H9 (cell line): ENCODE measurements at regions not wholly inside any gene's neighbourhood (a gene's known extent, or its start where the extent isn't known, plus 50 kb on each side); places are given as distances from the start of the nearest gene placed in this dataset.

Experiments
- DNase-seq: peaks from one replicate; pipeline ENCODE4 v3.0.0-alpha.2; 2017
- H2AFZ ChIP-seq: one replicate; pipeline ENCODE4 v1.6.1; 2013; ENCODE audit warnings: mild to moderate bottlenecking, low read length, control low read depth, moderate library complexity
- H2AK5ac ChIP-seq: 2 replicates; pipeline ENCODE4 v1.6.1; 2013; ENCODE audit warnings: low read length, control low read depth, mixed read lengths; ENCODE audit not compliant: insufficient read length
- H2BK120ac ChIP-seq: one replicate; pipeline ENCODE4 v1.6.1; 2013; ENCODE audit warnings: low read depth, mild to moderate bottlenecking, low read length, control low read depth, inconsistent platforms; ENCODE audit not compliant: poor library complexity, severe bottlenecking
- H2BK12ac ChIP-seq: 2 replicates; pipeline ENCODE4 v1.6.1; 2013; ENCODE audit warnings: low read length, control low read depth, mixed read lengths, low read depth; ENCODE audit not compliant: insufficient read length
- H2BK15ac ChIP-seq: 2 replicates; pipeline ENCODE4 v1.6.1; 2013; ENCODE audit warnings: low read depth, low read length, control low read depth
- H2BK20ac ChIP-seq: one replicate; pipeline ENCODE4 v1.6.1; 2013; ENCODE audit warnings: low read depth, mild to moderate bottlenecking, low read length, control low read depth, inconsistent platforms; ENCODE audit not compliant: poor library complexity, severe bottlenecking
- H2BK5ac ChIP-seq: 2 replicates; pipeline ENCODE4 v1.6.1; 2013; ENCODE audit warnings: low read length, control low read depth, mixed read lengths; ENCODE audit not compliant: insufficient read length
- H3K14ac ChIP-seq: 2 replicates; pipeline ENCODE4 v1.6.1; 2013; ENCODE audit warnings: low read length, control low read depth; ENCODE audit not compliant: insufficient read depth
- H3K18ac ChIP-seq: 2 replicates; pipeline ENCODE4 v1.6.1; 2013; ENCODE audit warnings: low read depth, mild to moderate bottlenecking, mixed read lengths, low read length, control low read depth; ENCODE audit not compliant: insufficient read length
- H3K23ac ChIP-seq: 2 replicates; pipeline ENCODE4 v1.6.1; 2013; ENCODE audit warnings: low read length, control low read depth, mixed read lengths, low read depth; ENCODE audit not compliant: insufficient read length
- H3K23me2 ChIP-seq: 2 replicates; pipeline ENCODE4 v1.6.1; 2013; ENCODE audit warnings: low read depth, mild to moderate bottlenecking, mixed read lengths, low read length, control low read depth; ENCODE audit not compliant: insufficient read length, poor library complexity, severe bottlenecking
- H3K27ac ChIP-seq: 2 replicates; pipeline ENCODE4 v1.5.1; 2013; ENCODE audit warnings: low read length, control low read depth, mixed read lengths, low read depth; ENCODE audit not compliant: insufficient read length
- H3K27me3 ChIP-seq: 2 replicates; pipeline ENCODE4 v1.6.1; 2013; ENCODE audit warnings: low read length, control low read depth, inconsistent platforms; ENCODE audit not compliant: insufficient read depth
- H3K4ac ChIP-seq: 2 replicates; pipeline ENCODE4 v1.6.1; 2013; ENCODE audit warnings: low read depth, mild to moderate bottlenecking, control low read depth, inconsistent platforms, low read length, moderate library complexity
- H3K4me1 ChIP-seq: 2 replicates; pipeline ENCODE4 v1.6.1; 2013; ENCODE audit warnings: low read length, control low read depth, inconsistent platforms; ENCODE audit not compliant: insufficient read depth
- H3K4me2 ChIP-seq: 2 replicates; pipeline ENCODE4 v1.6.1; 2013; ENCODE audit warnings: low read length, control low read depth, mixed read lengths; ENCODE audit not compliant: insufficient read length, insufficient read depth
- H3K56ac ChIP-seq: 2 replicates; pipeline ENCODE4 v1.6.1; 2013; ENCODE audit warnings: low read depth, mild to moderate bottlenecking, mixed read lengths, low read length, control low read depth; ENCODE audit not compliant: insufficient read length
- H3K79me1 ChIP-seq: 2 replicates; pipeline ENCODE4 v1.6.1; 2013; ENCODE audit warnings: low read depth, mild to moderate bottlenecking, moderate library complexity, low read length, control low read depth, inconsistent platforms; ENCODE audit not compliant: insufficient read depth, poor library complexity, severe bottlenecking
- H3K79me2 ChIP-seq: 2 replicates; pipeline ENCODE4 v1.6.1; 2013; ENCODE audit warnings: low read length, control low read depth, inconsistent platforms; ENCODE audit not compliant: insufficient read depth
- H3K9ac ChIP-seq: 2 replicates; pipeline ENCODE4 v1.6.1; 2013; ENCODE audit warnings: low read length, control low read depth, mixed read lengths; ENCODE audit not compliant: insufficient read length; ENCODE audit errors: extremely low read depth
- H3K9me3 ChIP-seq: one replicate; pipeline ENCODE4 v1.6.1; 2013; ENCODE audit warnings: low read depth, low read length, inconsistent platforms; ENCODE audit not compliant: control insufficient read depth
- H3T11ph ChIP-seq: one replicate; pipeline ENCODE4 v1.6.1; 2013; ENCODE audit warnings: mild to moderate bottlenecking, low read length, control low read depth, inconsistent platforms
- H4K20me1 ChIP-seq: one replicate; pipeline ENCODE4 v1.6.1; 2013; ENCODE audit not compliant: control insufficient read depth, insufficient read length, insufficient read depth
- H4K5ac ChIP-seq: 2 replicates; pipeline ENCODE4 v1.6.1; 2013; ENCODE audit warnings: low read depth, mild to moderate bottlenecking, mixed read lengths, low read length, control low read depth; ENCODE audit not compliant: insufficient read length
- H4K8ac ChIP-seq: replicated peaks from 2 replicates; pipeline ENCODE4 v1.6.1; 2013; ENCODE audit warnings: low read length, control low read depth, mixed read lengths, low read depth; ENCODE audit not compliant: insufficient read length
- H4K91ac ChIP-seq: 2 replicates; pipeline ENCODE4 v1.6.1; 2013; ENCODE audit warnings: low read depth, mild to moderate bottlenecking, moderate library complexity, mixed read lengths, low read length, control low read depth; ENCODE audit not compliant: insufficient read length
- H3K27ac Mint-ChIP-seq, 3 experiments: 2 replicates in 2 of 3; 3 replicates in 1 of 3; pipeline ENCODE4 v1.8.0; 2020 to 2021; ENCODE audit warnings: mixed read lengths in 3 of 3, mild to moderate bottlenecking in 1 of 3, moderate library complexity in 1 of 3
- H3K27me3 Mint-ChIP-seq: 2 replicates; pipeline ENCODE4 v1.8.0; 2021; ENCODE audit warnings: low read depth, mild to moderate bottlenecking, moderate library complexity, mixed read lengths
- H3K36me3 Mint-ChIP-seq, 3 experiments: 2 replicates in 2 of 3; 3 replicates in 1 of 3; pipeline ENCODE4 v1.8.0; 2020 to 2021; ENCODE audit warnings: low read depth in 3 of 3, mixed read lengths in 3 of 3; ENCODE audit not compliant: insufficient read depth in 1 of 3
- H3K4me1 Mint-ChIP-seq, 2 experiments: 2 replicates each; pipeline ENCODE4 v1.8.0; 2020; ENCODE audit warnings: mixed read lengths in 2 of 2
- H3K4me3 Mint-ChIP-seq, 2 experiments: 2 replicates in 1 of 2; 3 replicates in 1 of 2; pipeline ENCODE4 v1.8.0; 2020 to 2021; ENCODE audit warnings: mild to moderate bottlenecking in 2 of 2, mixed read lengths in 2 of 2, moderate library complexity in 1 of 2
- H3K9me3 Mint-ChIP-seq, 2 experiments: 2 replicates in 1 of 2; 3 replicates in 1 of 2; pipeline ENCODE4 v1.8.0; 2020; ENCODE audit warnings: mild to moderate bottlenecking in 2 of 2, mixed read lengths in 2 of 2, moderate library complexity in 1 of 2
- WGBS: extraction: QIAGEN DNeasy Blood & Tissue Kit; methylation state at CpG from one replicate; pipeline ENCODE4 v1.1.7; 2013; ENCODE audit warnings: missing lambda C conversion rate, low lambda C conversion rate, mixed read lengths; ENCODE audit not compliant: insufficient read length; ENCODE audit errors: extremely low coverage; 5-methylcytosine and 5-hydroxymethylcytosine counted together
- TF ChIP-seq, protein P1 (sequence below): fragments of 200-600 bp; sonication (generic); conservative IDR thresholded peaks from 3 replicates; pipeline ENCODE4 v1.8.0; 2021; ENCODE audit warnings: antibody characterized with exemption, mild to moderate bottlenecking

DNA sequence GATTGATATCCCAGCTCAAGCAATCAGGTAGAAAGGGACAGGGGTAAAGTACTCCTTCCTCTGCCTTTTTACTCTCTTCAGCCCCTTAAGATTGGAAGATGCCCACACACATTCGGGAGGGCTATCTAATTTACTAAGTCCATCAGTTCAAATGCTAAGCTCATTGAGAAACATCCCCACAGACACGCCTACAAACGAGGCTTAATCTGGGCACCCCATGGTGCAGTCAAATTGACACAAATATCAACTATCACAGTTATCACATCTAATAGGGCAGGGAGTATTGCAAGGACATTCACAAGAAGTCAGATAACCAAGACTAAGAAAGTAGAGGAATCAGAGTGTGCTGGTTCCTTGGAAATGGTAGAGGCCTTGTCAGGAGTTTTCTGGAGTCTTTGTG lies 437.8 kb upstream of the AZI2 start:
- Histone ChIP-seq H2BK120ac (no peak overlapping the region), H3K56ac (no peak overlapping the region), H3K14ac (no peak overlapping the region), H4K5ac (no peak overlapping the region), H3K4me2 (no peak overlapping the region), H3K79me1 (no peaks in the 10 kb centered on the region), H2AK5ac (no peak overlapping the region), H3K9me3 (no peaks in the 10 kb centered on the region), H3K27me3 (no peaks in the 10 kb centered on the region), H3K9ac (no peak overlapping the region), H3T11ph (no peak overlapping the region), H4K8ac (no peak overlapping the region), H2AFZ (no peak overlapping the region), H3K18ac (no peak overlapping the region), H3K27ac (no peak overlapping the region), H2BK15ac (no peak overlapping the region), H4K20me1 (no peaks in the 10 kb centered on the region), H3K79me2 (no peaks in the 10 kb centered on the region), H2BK5ac (no peak overlapping the region), H2BK12ac (no peak overlapping the region), H3K4ac (no peak overlapping the region), H4K91ac (no peak overlapping the region), H3K4me1 (no peaks in the 10 kb centered on the region), H3K23me2 (no peaks in the 10 kb centered on the region), H2BK20ac (no peak overlapping the region), H3K23ac (no peak overlapping the region)
- Mint-ChIP-seq H3K27ac (no peak overlapping the region), H3K27me3 (peaks cover 3% of the 10 kb centered on the region; the same call in 1 of the 2 replicates), H3K4me3 (no peak overlapping the region), H3K36me3 (no peaks in the 10 kb centered on the region; a peak in 1 of 7 replicates), H3K4me1 (peaks cover 8% of the 10 kb centered on the region in 2 experiments), H3K9me3 (no peaks in the 10 kb centered on the region)
- TF ChIP-seq, protein P1, sequence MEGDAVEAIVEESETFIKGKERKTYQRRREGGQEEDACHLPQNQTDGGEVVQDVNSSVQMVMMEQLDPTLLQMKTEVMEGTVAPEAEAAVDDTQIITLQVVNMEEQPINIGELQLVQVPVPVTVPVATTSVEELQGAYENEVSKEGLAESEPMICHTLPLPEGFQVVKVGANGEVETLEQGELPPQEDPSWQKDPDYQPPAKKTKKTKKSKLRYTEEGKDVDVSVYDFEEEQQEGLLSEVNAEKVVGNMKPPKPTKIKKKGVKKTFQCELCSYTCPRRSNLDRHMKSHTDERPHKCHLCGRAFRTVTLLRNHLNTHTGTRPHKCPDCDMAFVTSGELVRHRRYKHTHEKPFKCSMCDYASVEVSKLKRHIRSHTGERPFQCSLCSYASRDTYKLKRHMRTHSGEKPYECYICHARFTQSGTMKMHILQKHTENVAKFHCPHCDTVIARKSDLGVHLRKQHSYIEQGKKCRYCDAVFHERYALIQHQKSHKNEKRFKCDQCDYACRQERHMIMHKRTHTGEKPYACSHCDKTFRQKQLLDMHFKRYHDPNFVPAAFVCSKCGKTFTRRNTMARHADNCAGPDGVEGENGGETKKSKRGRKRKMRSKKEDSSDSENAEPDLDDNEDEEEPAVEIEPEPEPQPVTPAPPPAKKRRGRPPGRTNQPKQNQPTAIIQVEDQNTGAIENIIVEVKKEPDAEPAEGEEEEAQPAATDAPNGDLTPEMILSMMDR: no peak
- no peak for DNase-seq
- WGBS: no CpG with 5 or more reads among the region's 3 CpGs
